Caco-2 (cell line): ENCODE measurements at regions not wholly inside any gene's neighbourhood (a gene's known extent, or its start where the extent isn't known, plus 50 kb on each side); places are given as distances from the start of the nearest gene placed in this dataset.

ENCODE experiments used
- BruUV-seq: library from RNA; stranded (reverse); fragments of 400-500 nt; replicated peaks from 2 replicates; lab custom pipeline; 2021; lab: Mats Ljungman, UMichigan
- CTCF ChIA-PET: fragments of 300-600 bp; sonication (Branson Sonifier 250); formaldehyde crosslinking; loops from one replicate; lab custom pipeline; 2022; ENCODE audit warnings: antibody characterized with exemption; lab: Charles Lee
- POLR2A ChIA-PET: fragments of 300-600 bp; sonication (Branson Sonifier 250); formaldehyde crosslinking; loops from one replicate; lab custom pipeline; 2022; ENCODE audit warnings: antibody characterized with exemption; lab: Charles Lee
- DNase-seq, 2 experiments: peaks; one replicate each; pipeline versions ENCODE4 v3.0.0 to v3.0.0-alpha.2; 2020 to 2022
- H3K27me3 ChIP-seq: replicated peaks from 2 replicates; pipeline ENCODE4 v1.6.0; 2011; ENCODE audit warnings: low read length; ENCODE audit not compliant: control insufficient read depth, insufficient read depth
- H3K36me3 ChIP-seq: 2 replicates; pipeline ENCODE4 v1.5.1; 2011; ENCODE audit warnings: low read length; ENCODE audit not compliant: control insufficient read depth, insufficient read depth
- H3K4me1 ChIP-seq: fragments of 250-450 bp; sonication (Bioruptor Pico); 2 replicates; pipeline ENCODE4 v1.5.1; 2020; ENCODE audit warnings: mild to moderate bottlenecking
- H3K4me3 ChIP-seq: 2 replicates; pipeline ENCODE4 v1.5.1; 2011; ENCODE audit warnings: low read depth, mild to moderate bottlenecking, control low read depth, low read length
- H3K9me3 ChIP-seq: fragments of 250-450 bp; sonication (Bioruptor Pico); 2 replicates; pipeline ENCODE4 v1.5.1; 2020; ENCODE audit warnings: mild to moderate bottlenecking, moderate library complexity
- H3K27ac Mint-ChIP-seq: one replicate; pipeline ENCODE4 v1.8.0; 2022; ENCODE audit warnings: mixed read lengths; ENCODE audit not compliant: unreplicated experiment
- H3K27me3 Mint-ChIP-seq: one replicate; pipeline ENCODE4 v1.8.0; 2022; ENCODE audit warnings: mixed read lengths; ENCODE audit not compliant: insufficient read depth, unreplicated experiment
- H3K36me3 Mint-ChIP-seq: one replicate; pipeline ENCODE4 v1.8.0; 2022; ENCODE audit warnings: mild to moderate bottlenecking, mixed read lengths; ENCODE audit not compliant: insufficient read depth, unreplicated experiment
- H3K4me1 Mint-ChIP-seq: one replicate; pipeline ENCODE4 v1.8.0; 2022; ENCODE audit warnings: low read depth, mixed read lengths; ENCODE audit not compliant: unreplicated experiment
- H3K4me3 Mint-ChIP-seq: one replicate; pipeline ENCODE4 v1.8.0; 2022; ENCODE audit warnings: mild to moderate bottlenecking, moderate library complexity, mixed read lengths; ENCODE audit not compliant: unreplicated experiment
- H3K9me3 Mint-ChIP-seq: one replicate; pipeline ENCODE4 v1.8.0; 2022; ENCODE audit warnings: mixed read lengths; ENCODE audit not compliant: unreplicated experiment
- intact Hi-C: fragments of 100-400 bp; cut with micrococcal nuclease; formaldehyde crosslinking; loops from one replicate; pipeline ENCODE4 v1.10.0; 2022; ENCODE audit not compliant: unreplicated experiment
- TF ChIP-seq, protein P1 (sequence below), 2 experiments: fragments of 200-600 bp in 1 of 2; IDR thresholded peaks; 1 replicate in 1 of 2; 2 replicates in 1 of 2; pipeline versions ENCODE4 v1.5.1 to v1.8.0; 2011 to 2022; ENCODE audit warnings: antibody characterized with exemption in 1 of 2, control low read depth in 1 of 2, inconsistent platforms in 1 of 2, low read depth in 1 of 2, low read length in 1 of 2, mild to moderate bottlenecking in 1 of 2, moderate library complexity in 1 of 2; ENCODE audit not compliant: insufficient read depth in 1 of 2, severe bottlenecking in 1 of 2, unreplicated experiment in 1 of 2

DNA sequence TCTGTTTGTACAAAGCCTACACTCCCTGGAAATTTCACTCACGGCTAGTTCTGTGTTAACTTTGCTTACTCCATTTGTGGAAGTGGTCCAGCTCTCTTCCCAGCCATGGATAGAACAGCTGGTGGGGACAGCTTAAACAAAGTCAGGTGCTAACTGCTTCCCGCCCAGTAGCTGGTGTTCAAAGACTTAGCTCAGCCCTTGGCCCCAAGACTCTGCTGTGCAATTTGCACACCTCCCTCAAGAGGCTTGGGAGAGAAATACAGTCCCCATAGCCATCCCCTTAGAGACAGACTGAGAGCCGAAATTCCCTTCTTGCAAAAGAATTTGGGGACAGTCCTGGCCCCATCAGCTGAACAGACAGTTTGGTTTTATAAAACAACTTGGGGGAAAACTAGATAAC is 73.8 kb upstream of the RAI14 start:
- intact Hi-C loops: no loop called here
- no peaks in the 10 kb centered on the region for H3K27me3 Mint-ChIP-seq
- BruUV-seq: no TSS peak
- POLR2A ChIA-PET: no interaction called here
- TF ChIP-seq, protein P1, sequence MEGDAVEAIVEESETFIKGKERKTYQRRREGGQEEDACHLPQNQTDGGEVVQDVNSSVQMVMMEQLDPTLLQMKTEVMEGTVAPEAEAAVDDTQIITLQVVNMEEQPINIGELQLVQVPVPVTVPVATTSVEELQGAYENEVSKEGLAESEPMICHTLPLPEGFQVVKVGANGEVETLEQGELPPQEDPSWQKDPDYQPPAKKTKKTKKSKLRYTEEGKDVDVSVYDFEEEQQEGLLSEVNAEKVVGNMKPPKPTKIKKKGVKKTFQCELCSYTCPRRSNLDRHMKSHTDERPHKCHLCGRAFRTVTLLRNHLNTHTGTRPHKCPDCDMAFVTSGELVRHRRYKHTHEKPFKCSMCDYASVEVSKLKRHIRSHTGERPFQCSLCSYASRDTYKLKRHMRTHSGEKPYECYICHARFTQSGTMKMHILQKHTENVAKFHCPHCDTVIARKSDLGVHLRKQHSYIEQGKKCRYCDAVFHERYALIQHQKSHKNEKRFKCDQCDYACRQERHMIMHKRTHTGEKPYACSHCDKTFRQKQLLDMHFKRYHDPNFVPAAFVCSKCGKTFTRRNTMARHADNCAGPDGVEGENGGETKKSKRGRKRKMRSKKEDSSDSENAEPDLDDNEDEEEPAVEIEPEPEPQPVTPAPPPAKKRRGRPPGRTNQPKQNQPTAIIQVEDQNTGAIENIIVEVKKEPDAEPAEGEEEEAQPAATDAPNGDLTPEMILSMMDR (IDR thresholded peaks at IDR 0.05; ENCODE audit: insufficient read depth in 1 of 2, low read depth in 1 of 2, low read length in 1 of 2, severe bottlenecking in 1 of 2, unreplicated experiment in 1 of 2): no peak
- peaks cover 11% of the 10 kb centered on the region for H3K9me3 Mint-ChIP-seq
- H3K27ac Mint-ChIP-seq: no peak overlapping the region
- DNase-seq: no peak
- CTCF ChIA-PET: no interaction called here
- Histone ChIP-seq H3K36me3 (no peaks in the 10 kb centered on the region), H3K4me3 (no peak overlapping the region), H3K4me1 (peaks cover 12% of the 10 kb centered on the region; the same call in 1 of the 2 replicates), H3K9me3 (no peaks in the 10 kb centered on the region), H3K27me3 (no peaks in the 10 kb centered on the region)
- H3K36me3 Mint-ChIP-seq: no peaks in the 10 kb centered on the region
- peaks cover 16% of the 10 kb centered on the region for H3K4me1 Mint-ChIP-seq
- H3K4me3 Mint-ChIP-seq: no peak overlapping the region

DNA sequence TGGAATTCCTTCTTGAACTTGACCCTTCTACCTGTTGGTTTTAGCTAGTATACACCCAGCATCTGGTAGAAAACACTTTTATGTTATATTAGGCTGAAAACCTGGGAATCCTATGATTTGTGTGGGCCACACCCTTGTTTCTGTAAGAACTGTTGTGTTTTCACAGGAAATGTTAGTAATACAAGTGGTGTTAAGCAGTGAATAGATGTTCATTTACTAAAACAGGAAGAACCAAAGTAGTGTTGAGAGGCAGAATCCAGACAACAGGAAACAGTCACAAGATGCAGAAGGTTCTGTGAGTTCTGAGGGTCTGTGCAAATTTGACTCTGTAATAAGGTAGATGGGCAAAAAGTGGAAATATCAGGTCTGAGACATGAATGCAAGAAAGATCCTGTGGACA is 73.0 kb upstream of the RAI14 start:
- Mint-ChIP-seq H3K4me1 (peaks cover 23% of the 10 kb centered on the region), H3K27me3 (no peaks in the 10 kb centered on the region), H3K27ac (no peak overlapping the region), H3K9me3 (peaks cover 10% of the 10 kb centered on the region), H3K4me3 (no peak overlapping the region), H3K36me3 (no peaks in the 10 kb centered on the region)
- intact Hi-C loops: no loop called here
- BruUV-seq: no TSS peak
- ChIA-PET CTCF (no interaction called here), POLR2A (no interaction called here)
- H3K27me3 ChIP-seq: no peaks in the 10 kb centered on the region
- no peaks in the 10 kb centered on the region for H3K9me3 ChIP-seq
- TF ChIP-seq, protein P1 (IDR thresholded peaks at IDR 0.05; ENCODE audit: insufficient read depth in 1 of 2, low read depth in 1 of 2, low read length in 1 of 2, severe bottlenecking in 1 of 2, unreplicated experiment in 1 of 2): no peak
- H3K4me1 ChIP-seq: peaks cover 19% of the 10 kb centered on the region
- H3K4me3 ChIP-seq: no peak overlapping the region
- DNase-seq: no peak
- H3K36me3 ChIP-seq: no peaks in the 10 kb centered on the region

DNA sequence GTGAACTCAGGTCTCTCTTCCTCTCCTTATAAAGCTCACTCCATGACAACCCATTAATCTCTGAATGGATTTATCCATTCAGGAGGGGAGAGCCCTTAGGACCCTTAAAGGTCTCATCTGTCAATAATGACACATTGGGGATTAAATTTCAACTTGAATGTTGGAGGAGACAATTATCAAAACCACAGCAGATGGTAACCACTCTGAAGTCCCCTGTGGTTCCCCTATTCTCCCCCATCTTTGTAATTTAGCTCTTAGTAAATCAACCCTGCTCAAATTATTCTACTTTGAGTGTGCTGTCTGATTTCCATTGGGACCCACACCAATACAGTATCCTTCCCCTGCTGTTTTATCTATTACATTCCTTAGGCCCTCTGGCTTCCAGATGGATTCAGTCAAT is 72.0 kb upstream of the RAI14 start:
- no peaks in the 10 kb centered on the region for H3K36me3 ChIP-seq
- intact Hi-C loops: no loop called here
- no peak overlapping the region for H3K27ac Mint-ChIP-seq
- CTCF ChIA-PET: no interaction called here
- H3K36me3 Mint-ChIP-seq: no peaks in the 10 kb centered on the region
- no peaks in the 10 kb centered on the region for H3K27me3 Mint-ChIP-seq
- H3K9me3 ChIP-seq: no peaks in the 10 kb centered on the region
- H3K4me3 Mint-ChIP-seq: no peak overlapping the region
- no peaks in the 10 kb centered on the region for H3K27me3 ChIP-seq
- BruUV-seq: no TSS peak
- H3K9me3 Mint-ChIP-seq: no peaks in the 10 kb centered on the region
- H3K4me3 ChIP-seq: no peak overlapping the region
- TF ChIP-seq, protein P1 (IDR thresholded peaks at IDR 0.05; ENCODE audit: insufficient read depth in 1 of 2, low read depth in 1 of 2, low read length in 1 of 2, severe bottlenecking in 1 of 2, unreplicated experiment in 1 of 2): no peak
- DNase-seq: no peak
- peaks cover 19% of the 10 kb centered on the region for H3K4me1 ChIP-seq
- H3K4me1 Mint-ChIP-seq: peaks cover 23% of the 10 kb centered on the region
- POLR2A ChIA-PET: no interaction called here
